AML-193 (cell line): ENCODE measurements at regions not wholly inside any gene's neighbourhood (a gene's known extent, or its start where the extent isn't known, plus 50 kb on each side); places are given as distances from the start of the nearest gene placed in this dataset.

Experiments
- DNase-seq, 2 experiments: peaks; one replicate each; lab custom pipeline; 2025; lab: John Stamatoyannopoulos, UW

DNA sequence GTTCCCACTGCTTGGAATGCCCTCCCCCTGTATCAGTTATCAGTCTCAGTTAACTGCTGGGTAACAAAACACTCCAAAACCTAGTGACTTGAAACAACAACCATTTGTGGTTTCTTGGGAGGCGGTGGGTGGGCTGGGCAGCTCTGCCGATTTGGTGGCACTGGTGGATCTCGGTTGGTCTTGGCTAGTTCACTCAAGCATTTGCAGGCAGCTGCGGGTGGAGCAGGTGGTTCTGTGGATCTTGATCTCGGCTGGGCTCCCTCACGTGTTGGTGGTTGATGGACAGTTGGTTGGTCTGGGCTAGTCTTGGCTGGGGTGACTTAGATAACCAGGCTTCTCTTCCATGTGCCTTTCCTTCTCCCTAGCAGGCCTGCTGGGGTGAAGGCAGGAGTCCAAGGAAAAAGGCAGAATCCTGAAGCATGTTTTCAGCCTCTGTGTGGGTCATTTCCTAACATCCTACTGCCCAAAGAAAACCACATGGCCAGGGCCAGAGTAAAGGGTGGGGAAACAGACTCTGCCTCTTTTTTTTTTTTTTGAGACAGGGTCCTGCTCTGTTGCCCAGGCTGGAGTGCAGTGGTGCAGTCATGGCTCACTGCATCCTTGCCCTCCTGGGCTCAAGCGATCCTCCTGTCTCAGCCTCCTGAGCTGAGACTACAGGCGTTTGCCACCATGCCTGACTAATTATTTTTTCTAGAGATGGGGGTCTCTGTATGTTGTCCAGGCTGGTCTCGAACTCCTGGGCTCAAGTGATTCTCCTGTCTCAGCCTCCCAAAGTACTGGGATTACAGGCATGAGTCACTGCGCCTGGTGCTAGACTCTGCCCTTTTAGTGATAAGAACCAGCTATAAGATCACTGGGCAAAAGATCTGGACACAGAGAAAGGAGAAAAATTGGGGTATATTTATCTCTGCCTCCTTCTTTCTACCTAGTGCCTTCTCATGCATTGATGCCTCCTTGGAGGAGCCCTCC is 183.7 kb downstream of the RGS3 start:
- DNase-seq = no peak

- DNase-seq = no peak
Observed at GRCh38 chr9:113648048-113648447, 184.5 kb downstream of the RGS3 start.

- no peak for DNase-seq
Observed at GRCh38 chr9:113648586-113648985, 185.1 kb downstream of the RGS3 start.

DNA sequence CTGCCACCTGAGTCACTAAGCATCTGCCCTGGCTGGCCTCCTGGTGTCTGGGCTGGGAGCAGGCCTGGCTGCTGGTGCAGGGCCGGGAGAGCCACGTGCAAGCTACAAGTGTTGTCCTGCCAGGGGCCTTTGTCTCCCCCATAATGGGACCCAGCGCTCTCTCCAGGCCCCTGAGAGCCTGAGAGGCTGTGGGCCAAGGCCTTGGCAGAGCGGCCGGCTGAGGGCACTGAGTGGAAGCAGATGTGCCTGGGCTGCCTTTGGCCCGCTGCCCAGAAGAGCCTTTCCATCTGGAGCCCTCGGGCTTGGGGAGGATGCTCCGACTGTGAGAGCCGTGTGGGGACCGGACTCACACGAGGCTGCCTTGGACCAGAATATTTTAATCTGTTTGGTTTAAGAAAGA is 185.5 kb downstream of the RGS3 start:
- no peak for DNase-seq

GRCh38 chr9:113649855-113650206 is 186.3 kb downstream of the RGS3 start:
- DNase-seq = no peak

DNA sequence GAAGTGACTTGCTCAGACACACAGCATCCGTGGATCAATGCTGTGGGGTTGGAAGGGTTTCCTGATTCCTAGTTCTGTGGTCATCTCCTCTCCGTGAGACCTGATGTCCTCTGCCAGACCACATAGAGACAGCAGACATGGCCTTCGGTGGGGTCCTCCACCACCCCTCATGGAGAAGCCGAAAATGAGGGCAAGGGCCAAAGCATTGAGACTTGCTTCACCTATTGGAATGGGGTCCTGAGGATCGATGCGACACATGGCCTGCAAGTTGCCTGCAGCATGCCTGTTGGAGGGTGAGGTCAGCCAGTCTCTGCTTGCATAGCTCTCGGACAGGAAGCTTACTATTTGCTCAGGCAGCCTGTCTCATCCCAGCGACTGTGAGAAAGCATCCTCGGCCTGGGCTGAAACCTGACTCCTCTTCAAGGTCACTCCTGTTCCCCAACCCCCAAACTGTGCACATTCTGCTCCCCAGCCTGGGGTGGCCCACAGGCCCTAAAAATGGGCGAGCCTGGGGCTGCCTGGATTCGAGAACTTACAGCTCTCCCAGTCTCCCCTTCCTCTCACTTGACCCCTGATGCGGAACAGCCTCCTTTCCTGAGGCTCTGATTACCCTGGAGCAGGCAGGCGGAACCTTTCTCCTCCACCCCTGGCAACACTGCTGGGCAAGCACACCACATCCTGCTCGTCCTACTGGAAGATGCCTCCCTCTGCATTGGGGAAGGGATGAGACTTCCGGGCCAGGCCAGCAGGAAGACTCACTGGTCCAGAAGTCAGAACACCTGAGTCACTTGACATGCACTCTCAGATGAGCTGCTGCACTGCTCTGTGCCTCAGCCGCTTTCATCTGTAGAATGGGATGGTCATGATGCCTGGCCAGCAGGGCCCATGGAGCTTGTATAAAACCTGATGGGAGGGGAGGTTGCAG is 186.9 kb downstream of the RGS3 start:
- no peak for DNase-seq

DNA sequence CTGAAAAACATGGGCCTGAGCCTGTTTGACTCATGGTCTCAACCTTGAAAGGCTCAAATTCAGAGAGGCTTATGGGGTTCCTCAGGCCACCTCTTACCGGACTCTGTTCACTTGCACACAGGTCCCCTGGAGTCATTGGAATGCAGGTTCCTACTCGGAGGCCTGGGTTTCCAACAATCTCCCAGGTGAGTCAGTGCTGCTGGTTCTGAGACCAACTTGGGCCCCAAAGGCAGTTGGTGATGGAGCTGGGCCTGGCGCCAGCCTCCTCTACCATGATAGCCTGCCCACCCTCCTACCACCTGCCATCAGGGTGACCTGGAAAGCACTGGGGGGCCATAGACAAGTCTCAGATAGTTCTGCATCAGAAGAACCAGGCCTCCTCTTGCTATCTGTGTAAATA is 188.4 kb downstream of the RGS3 start:
- DNase-seq = no peak

DNA sequence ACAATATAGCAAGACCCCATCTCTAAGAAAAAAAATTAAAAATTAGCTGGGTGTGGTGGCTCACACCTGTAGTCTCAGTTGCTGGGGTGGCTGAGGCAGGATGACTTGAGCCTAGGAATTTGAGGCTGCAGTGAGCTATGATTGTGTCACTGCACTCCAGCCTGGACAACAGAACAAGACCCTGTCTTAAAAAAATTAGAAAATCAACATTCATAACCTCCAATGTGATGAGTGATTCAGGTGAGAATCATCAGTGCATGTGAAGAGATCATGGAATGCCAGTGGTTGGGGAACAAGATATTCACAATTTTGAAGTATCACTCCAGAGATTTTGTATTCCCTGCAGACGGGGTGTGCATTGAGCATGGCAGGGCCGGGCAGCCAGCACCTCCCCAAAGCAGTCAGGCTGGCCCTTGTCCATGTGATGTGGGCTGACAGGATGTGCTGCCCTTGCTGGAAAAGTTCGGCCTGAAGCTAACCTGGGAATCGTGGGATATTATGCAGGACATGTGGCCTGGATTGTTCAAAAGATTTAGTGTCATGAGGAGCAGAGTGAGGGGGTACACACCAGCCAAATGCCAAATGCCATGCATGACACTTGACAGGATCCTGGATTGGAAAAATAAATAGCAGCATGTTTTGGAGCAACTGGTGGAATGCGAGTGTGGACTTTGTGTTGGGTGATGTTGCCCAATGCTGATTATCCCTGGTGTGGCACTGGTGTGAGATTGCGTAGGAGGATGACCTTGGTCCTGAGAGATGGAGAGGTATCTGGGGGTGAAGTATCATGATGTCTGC is 189.0 kb downstream of the RGS3 start:
- no peak for DNase-seq

DNA sequence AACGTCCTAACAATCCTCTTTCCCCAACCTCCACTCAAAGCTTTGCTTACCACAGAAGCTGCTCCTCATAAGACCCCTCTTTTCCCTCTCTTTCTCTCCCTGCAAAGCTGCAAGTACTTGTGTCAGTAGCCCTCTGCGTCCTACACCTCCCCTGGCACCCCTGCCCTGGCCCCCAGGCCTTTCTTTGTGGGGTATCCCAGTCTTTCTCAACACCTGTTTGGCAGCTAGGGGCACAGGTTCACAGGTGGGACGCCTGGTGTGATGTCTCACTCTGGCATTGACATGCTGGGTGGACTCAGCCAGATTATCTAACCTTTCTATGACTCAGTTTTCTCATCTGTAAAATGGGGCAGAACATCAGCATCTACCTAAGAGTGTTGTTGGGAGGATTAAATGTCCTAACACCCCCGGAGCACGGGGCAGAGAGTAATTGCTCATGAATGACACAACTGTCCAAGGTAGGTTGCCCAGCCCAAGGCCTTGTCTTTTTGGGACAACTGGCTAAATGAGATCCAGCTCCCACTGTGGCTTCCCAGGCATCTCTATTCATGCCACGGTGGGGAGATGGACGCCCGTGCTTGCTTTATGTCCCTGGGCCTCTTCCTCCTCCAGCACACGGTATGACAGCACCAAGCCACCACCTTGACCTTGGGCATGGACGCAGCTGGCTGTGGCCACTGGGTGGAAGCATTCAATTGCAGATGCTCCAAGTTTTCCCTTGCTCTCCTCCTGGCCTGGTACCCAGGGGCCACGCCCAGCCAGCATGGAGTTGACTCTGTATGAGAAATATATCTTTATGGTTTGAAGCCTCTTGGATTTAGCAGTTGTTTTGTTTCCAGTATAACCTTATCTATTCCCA is 190.4 kb downstream of the RGS3 start:
- no peak for DNase-seq

- no peak for DNase-seq
Observed at GRCh38 chr9:113654605-113655428, 191.3 kb downstream of the RGS3 start.

- no peak for DNase-seq
Observed at GRCh38 chr9:113656771-113657670, 193.5 kb downstream of the RGS3 start.

DNA sequence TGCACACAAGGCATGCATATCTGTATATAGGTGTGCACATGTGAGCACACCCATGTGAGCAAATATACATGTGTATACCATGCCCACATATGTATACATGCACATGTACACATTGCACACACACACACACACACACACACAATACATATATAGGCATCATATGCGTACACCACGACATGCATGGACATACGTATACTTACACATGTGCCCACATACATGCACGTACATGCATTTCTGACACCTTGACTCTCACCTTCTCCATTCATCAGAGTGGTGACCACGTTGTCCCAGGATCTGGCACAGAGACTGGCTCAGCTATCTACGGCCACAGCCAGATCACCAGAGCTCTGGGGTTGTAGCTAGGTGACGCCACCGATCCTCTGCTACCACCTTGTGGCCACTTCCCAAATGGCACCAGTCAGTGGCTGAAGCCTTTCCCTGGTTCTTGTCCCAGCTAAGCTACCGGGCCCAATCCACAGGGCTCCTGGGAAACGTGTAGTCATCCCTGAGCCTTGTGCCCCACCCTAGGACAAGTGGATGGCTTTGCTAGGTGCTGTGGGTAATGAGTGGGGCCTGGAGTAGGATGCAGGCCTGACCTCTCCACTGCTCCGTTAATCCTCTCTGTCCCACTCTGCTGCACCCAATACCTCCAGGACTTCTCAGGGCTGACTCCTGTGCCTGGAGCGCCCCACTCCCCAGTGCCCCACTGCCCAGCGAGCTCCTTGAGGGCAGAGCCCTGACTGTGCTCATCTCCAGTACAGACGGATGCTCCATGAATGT is 194.4 kb downstream of the RGS3 start:
- DNase-seq = peak; percentile 52 to 69

DNA sequence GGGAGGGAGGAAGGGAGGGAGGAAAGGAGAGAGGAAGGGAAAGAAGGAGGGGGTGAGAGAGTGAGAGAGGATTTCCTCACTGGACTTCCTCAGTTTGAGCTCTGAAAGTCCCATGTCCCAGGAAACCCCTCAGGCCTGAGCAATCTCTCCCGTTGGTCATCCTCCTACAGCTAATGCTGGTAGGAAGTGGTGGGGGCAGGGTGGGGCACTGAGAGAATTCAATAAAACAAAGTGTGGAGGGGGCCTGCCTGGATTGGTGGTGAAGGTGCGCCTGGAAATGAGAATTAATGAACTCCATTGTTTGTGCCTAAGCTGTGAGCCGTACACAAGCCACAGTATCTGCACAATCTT is 195.0 kb downstream of the RGS3 start:
- DNase-seq = no peak

- DNase-seq = no peak
Observed at GRCh38 chr9:113659039-113659438, 195.5 kb downstream of the RGS3 start.

- no peak for DNase-seq
Observed at GRCh38 chr9:113659740-113660139, 196.2 kb downstream of the RGS3 start.

- no peak for DNase-seq
Observed at GRCh38 chr9:113660196-113660595, 196.7 kb downstream of the RGS3 start.

GRCh38 chr9:113661074-113661473 is 197.5 kb downstream of the RGS3 start:
- no peak for DNase-seq

- no peak for DNase-seq
Observed at GRCh38 chr9:113664181-113664875, 200.8 kb downstream of the RGS3 start.
